HG03064 (cell line): ENCODE measurements at regions not wholly inside any gene's neighbourhood (a gene's known extent, or its start where the extent isn't known, plus 50 kb on each side); places are given as distances from the start of the nearest gene placed in this dataset.
A peak's percentile ranks its signal among the peaks of the same experiment; 100 is the strongest.
"Not testable (repeated sequence)": the region's sequence is repeated elsewhere in the genome, so short reads cannot be mapped to it uniquely, and the experiment has no call there.

Experiments
- ATAC-seq: cut with Tn5 transposase; IDR thresholded peaks from one replicate; pipeline ENCODE4 v1.9.1; 2021; ENCODE audit warnings: low read depth; ENCODE audit not compliant: unreplicated experiment

DNA sequence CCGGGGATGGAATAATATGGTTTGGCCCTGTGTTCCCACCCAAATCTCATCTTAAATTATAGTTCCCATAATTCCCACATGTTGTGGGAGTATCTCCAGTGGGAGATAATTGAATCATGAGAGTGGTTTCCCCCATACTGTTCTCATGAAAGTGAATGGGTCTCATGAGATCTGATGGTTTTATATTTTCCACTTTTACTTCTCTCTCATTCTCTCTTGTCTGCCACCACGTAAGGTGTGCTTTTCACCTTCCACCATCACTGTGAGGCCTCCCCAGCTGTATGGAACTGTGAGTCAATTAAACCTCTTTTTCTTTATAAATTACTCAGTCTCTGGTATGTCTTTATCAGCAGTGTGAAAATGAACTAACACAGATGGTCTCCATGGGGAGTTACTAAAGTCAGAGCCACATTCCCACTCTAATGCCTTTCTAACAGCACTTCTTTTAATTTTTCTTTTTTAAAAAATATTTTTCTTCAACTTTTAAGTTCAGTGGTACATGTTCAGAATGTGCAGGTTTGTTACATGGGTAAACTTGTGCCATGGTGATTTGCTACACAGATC lies 306.6 kb downstream of the DTHD1 start:
- ATAC-seq = no peak

GRCh38 chr4:36590343-36590742 lies 308.9 kb downstream of the DTHD1 start:
- no peak for ATAC-seq

GRCh38 chr4:36601864-36602495 lies 320.6 kb downstream of the DTHD1 start:
- no peak for ATAC-seq

- no peak for ATAC-seq
Measured at GRCh38 chr4:36609661-36610060, 328.2 kb downstream of the DTHD1 start.

DNA sequence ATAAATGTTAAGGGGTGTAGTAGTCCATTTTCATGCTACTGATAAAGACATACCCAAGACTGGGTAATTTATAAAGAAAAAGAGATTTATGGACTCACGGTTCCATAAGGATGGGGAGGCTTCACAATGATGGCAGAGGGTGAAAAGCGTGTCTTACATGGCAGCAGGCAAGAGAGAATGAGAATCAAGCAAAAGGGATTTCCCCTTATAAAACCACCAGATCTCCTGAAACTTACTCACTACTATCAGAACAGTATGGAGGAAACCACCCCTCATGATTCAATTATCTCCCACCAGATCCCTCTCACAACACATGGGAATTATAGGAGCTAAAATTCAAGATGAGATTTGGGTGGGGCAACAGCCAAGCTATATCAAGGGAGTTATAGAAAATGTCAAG lies 329.2 kb downstream of the DTHD1 start:
- ATAC-seq = no peak

DNA sequence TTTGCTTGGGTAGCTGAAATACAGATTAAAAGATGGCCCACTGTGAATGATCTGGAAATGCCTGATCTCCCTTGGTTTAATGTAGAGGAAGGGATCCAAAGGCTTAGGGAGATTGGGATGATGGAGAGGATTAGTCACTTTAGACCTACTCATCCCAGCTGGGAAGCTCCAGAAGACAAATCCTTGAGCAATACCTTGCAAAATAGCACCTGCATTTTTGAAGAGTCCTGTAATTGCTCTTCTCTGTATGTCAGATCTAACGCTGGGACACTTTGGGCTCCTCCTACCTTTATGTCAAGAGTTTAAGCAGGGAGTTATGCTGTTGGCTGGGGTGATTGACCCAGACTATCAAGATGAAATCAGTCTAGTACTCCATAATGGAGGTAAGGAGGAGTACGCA lies 331.7 kb downstream of the DTHD1 start:
- not testable (repeated sequence) for ATAC-seq

- no peak for ATAC-seq
Measured at GRCh38 chr4:36614011-36614410, 332.6 kb downstream of the DTHD1 start.

DNA sequence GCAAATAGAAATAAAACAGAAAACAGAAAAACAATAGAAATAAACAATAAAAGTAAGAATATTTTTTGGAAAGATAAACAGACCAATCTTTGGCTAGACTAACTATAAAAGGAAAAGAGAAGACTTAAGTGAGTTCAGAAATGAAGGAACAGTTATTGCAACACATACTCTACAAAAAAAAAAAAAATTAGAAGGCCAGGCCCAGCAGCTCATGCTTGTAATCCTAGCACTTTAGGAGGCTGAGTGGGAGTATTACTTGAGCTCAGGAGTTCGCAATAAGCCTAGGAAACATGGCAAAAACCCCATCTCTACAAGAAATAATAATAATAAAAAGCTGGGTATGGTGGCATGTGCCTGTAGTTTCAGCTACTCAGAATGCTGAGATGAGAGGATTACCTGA lies 336.7 kb downstream of the DTHD1 start:
- ATAC-seq = no peak

DNA sequence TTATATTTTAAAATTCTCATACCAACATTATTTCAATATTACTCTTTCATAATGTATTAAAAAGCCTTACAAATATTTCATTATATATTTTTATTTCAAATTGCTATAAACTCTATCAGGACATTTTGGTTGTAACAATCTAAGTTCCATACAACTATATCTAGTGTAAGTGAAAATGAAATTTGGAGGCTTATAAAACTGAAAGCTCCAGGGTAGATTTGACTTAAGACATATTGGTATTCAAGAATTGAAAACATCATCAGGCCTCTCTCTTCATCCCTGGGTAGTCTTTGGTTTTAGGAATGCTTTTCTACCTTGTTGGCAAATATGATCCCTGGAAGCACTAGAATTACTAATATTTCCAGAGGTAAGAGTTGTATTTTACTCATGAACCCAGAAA lies 342.6 kb downstream of the DTHD1 start:
- ATAC-seq = no peak

- ATAC-seq = no peak
Measured at GRCh38 chr4:36638273-36638811, 356.9 kb downstream of the DTHD1 start.

GRCh38 chr4:36640876-36641275 lies 359.5 kb downstream of the DTHD1 start:
- no peak for ATAC-seq

- ATAC-seq = peak; percentile 91
Measured at GRCh38 chr4:36651253-36651652, 369.8 kb downstream of the DTHD1 start.

DNA sequence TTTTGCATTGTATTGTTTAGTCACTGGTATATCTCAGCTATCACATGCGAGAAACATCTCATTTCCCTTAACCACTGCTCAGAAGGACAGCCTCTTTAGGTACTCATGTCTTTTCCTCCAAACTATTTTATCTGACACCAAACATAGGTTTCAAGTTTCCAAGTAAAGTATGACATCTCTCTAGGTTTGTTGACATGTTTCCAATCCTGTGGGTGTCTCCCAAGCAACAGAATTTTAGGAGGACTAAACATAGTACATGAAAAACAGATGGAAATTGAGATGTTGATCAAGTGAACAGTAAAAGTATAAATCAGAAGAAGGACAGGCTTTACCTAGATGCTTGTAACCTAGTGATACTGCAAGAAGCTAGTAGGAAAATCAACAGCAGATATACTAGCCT lies 371.4 kb downstream of the DTHD1 start:
- ATAC-seq = no peak

- ATAC-seq = no peak
Measured at GRCh38 chr4:36665985-36666527, 384.6 kb downstream of the DTHD1 start.

- no peak for ATAC-seq
Measured at GRCh38 chr4:36675436-36675835, 394.0 kb downstream of the DTHD1 start.

DNA sequence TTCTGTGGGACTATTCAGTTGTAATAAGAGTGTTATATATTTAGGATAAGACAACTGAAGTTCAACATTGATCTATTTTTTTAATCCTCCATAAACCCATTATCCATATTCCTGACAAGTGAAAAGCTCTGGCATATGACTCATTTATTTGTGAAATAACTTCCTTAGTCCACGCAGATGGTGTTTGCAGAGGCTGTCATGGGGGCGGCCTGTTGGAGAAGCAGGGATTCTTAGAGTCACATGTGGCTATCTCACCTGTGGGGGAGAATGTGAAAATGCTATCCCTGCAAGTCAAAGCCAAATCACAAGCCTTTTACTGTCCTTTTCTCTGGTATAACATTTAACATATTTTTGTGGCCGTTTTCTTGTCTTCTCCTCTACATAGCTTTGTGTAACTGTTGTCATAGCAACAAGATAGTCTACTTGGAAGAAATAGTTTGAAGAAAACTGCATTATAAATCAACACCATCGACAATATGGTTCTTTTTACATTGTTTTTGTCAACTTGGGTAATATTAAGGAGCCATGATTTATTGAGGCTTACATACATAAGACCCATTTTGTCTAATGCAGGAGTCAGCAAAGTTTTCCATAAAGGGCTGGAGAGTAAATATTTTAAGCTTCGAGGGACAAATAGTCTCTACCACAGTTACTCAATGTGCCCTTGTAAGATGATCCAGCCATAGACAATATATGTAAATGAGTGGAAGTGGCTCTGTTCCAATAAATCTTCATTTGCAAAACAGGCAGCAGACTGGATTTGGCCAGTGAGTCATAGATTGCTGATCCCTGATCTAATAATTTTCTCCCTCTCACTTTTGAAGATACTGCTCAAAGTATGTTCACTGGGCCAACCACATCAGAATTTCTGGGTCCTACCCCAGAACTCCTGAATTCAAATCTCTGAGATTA lies 395.0 kb downstream of the DTHD1 start:
- ATAC-seq = no peak

- ATAC-seq = no peak
Measured at GRCh38 chr4:36677112-36677511, 395.7 kb downstream of the DTHD1 start.

GRCh38 chr4:36677874-36678273 lies 396.5 kb downstream of the DTHD1 start:
- no peak for ATAC-seq

DNA sequence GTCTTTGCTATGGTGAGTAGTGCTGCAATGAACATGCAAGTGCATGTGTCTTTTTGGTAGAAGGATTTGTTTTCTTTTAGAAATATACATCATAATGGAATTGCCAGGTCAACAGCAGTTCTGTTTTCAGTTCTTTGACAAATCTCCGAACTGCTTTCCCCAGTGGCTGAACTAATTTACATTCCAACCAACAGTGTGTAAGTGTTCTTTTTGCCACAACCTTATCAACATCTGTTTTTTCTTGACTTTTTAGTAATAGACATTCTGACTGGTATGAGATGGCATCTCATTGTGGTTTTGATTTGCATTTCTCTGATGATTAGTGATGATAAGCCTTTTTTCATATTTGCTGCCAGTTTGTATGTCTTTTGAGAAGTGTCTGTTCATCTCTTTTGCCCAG lies 406.3 kb downstream of the DTHD1 start:
- ATAC-seq = no peak

GRCh38 chr4:36692586-36692985 lies 411.2 kb downstream of the DTHD1 start:
- no peak for ATAC-seq

- ATAC-seq = no peak
Measured at GRCh38 chr4:36702245-36702644, 420.8 kb downstream of the DTHD1 start.
